ENCODE measurements at regions not wholly inside any gene's neighbourhood (a gene's known extent, or its start where the extent isn't known, plus 50 kb on each side); places are given as distances from the start of the nearest gene placed in this dataset.

- DNase-seq = no peak
- H3K4me3 ChIP-seq (ENCODE audit: low read depth, low read length) = no peak overlapping the region
- no peaks in the 10 kb centered on the region for H3K36me3 ChIP-seq
- H3K27me3 ChIP-seq (ENCODE audit: insufficient read depth, low read depth, severe bottlenecking) = no peaks in the 10 kb centered on the region
- no peak overlapping the region for H3K27ac ChIP-seq
- TF ChIP-seq, protein P1, sequence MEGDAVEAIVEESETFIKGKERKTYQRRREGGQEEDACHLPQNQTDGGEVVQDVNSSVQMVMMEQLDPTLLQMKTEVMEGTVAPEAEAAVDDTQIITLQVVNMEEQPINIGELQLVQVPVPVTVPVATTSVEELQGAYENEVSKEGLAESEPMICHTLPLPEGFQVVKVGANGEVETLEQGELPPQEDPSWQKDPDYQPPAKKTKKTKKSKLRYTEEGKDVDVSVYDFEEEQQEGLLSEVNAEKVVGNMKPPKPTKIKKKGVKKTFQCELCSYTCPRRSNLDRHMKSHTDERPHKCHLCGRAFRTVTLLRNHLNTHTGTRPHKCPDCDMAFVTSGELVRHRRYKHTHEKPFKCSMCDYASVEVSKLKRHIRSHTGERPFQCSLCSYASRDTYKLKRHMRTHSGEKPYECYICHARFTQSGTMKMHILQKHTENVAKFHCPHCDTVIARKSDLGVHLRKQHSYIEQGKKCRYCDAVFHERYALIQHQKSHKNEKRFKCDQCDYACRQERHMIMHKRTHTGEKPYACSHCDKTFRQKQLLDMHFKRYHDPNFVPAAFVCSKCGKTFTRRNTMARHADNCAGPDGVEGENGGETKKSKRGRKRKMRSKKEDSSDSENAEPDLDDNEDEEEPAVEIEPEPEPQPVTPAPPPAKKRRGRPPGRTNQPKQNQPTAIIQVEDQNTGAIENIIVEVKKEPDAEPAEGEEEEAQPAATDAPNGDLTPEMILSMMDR (IDR thresholded peaks at IDR 0.05; ENCODE audit: low read depth, low read length) = no peak
- no peaks in the 10 kb centered on the region for H3K9me3 ChIP-seq (ENCODE audit: severe bottlenecking)
Measured at GRCh38 chr12:90627180-90627896, 327.6 kb downstream of the CCER1 start.

- Histone ChIP-seq H3K27me3 (ENCODE audit: insufficient read depth, low read depth, severe bottlenecking) (no peaks in the 10 kb centered on the region), H3K9me3 (ENCODE audit: severe bottlenecking) (no peaks in the 10 kb centered on the region), H3K36me3 (no peaks in the 10 kb centered on the region), H3K4me3 (ENCODE audit: low read depth, low read length) (no peak overlapping the region), H3K27ac (no peak overlapping the region)
- TF ChIP-seq, protein P1 (IDR thresholded peaks at IDR 0.05; ENCODE audit: low read depth, low read length) = no peak
- DNase-seq = peak; percentile 6
Measured at GRCh38 chr12:90622431-90622830, 332.5 kb downstream of the CCER1 start.

DNA sequence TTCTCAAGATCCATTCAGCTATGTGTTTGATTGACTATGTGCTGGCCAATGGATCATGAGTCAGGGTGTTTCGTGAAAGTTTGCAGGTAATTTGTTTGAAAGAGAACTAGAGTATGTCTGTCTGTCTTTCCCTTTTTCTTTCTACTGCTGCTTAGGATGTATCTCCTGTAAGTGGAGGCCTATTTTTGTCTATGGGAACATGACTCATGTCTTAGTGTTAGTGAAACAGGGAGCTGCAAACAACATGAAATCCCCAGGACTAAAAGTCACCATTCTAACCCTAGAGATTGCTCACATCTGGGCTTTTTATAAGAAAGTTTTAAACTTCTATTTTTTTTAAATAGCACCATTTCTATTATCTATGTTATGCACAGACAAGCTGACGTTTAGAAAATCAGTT, 333.0 kb downstream of the CCER1 start:
- Histone ChIP-seq H3K27ac (no peak overlapping the region), H3K4me3 (ENCODE audit: low read depth, low read length) (no peak overlapping the region), H3K36me3 (no peaks in the 10 kb centered on the region), H3K9me3 (ENCODE audit: severe bottlenecking) (no peaks in the 10 kb centered on the region), H3K27me3 (ENCODE audit: insufficient read depth, low read depth, severe bottlenecking) (no peaks in the 10 kb centered on the region)
- TF ChIP-seq, protein P1 (IDR thresholded peaks at IDR 0.05; ENCODE audit: low read depth, low read length) = no peak
- DNase-seq = no peak

DNA sequence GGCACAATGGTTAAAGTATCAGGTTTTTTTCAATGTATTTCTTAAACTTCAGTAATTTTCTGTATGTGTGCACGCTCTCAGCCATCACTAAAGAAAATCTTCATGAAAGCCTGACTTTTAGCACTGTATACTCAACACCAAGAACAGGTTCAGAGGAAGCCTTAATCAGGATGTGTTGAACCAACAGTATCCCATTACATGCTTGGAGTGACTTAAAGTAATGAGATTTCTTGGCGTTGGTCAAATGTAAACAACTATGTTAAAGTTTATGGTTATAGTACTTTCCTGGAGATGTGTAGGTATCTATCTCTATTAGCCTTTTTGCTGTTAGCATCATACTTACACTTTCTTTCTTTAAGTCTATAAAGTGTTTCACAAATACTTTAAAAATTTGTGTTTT, 335.0 kb downstream of the CCER1 start:
- no peak for DNase-seq
- H3K9me3 ChIP-seq (ENCODE audit: severe bottlenecking) = no peaks in the 10 kb centered on the region
- no peak overlapping the region for H3K27ac ChIP-seq
- no peaks in the 10 kb centered on the region for H3K27me3 ChIP-seq (ENCODE audit: insufficient read depth, low read depth, severe bottlenecking)
- no peaks in the 10 kb centered on the region for H3K36me3 ChIP-seq
- no peak overlapping the region for H3K4me3 ChIP-seq (ENCODE audit: low read depth, low read length)
- TF ChIP-seq, protein P1 (IDR thresholded peaks at IDR 0.05; ENCODE audit: low read depth, low read length) = no peak

GRCh38 chr12:90618586-90618985, 336.4 kb downstream of the CCER1 start:
- no peaks in the 10 kb centered on the region for H3K36me3 ChIP-seq
- no peak overlapping the region for H3K4me3 ChIP-seq (ENCODE audit: low read depth, low read length)
- no peak overlapping the region for H3K27ac ChIP-seq
- no peaks in the 10 kb centered on the region for H3K9me3 ChIP-seq (ENCODE audit: severe bottlenecking)
- TF ChIP-seq, protein P1 (IDR thresholded peaks at IDR 0.05; ENCODE audit: low read depth, low read length) = no peak
- DNase-seq = no peak
- no peaks in the 10 kb centered on the region for H3K27me3 ChIP-seq (ENCODE audit: insufficient read depth, low read depth, severe bottlenecking)

DNA sequence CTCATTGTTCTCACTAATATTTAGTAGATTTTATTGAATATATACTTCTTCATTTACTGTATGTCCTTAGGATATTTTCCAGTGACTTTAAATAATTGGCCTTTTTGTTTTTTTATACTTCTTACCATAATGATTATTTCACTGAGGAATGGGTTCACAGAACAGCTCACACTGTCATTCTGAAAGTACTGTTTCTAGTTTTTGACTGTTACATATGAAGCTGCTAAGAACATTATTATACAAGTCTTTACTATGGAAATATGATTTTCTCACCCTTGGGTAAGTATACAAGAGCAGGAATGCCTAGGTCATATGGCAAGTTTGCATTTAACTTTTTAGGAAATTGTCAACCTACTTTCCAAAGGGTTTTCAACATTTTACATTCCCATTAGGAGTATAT, 343.1 kb downstream of the CCER1 start:
- TF ChIP-seq, protein P1 (IDR thresholded peaks at IDR 0.05; ENCODE audit: low read depth, low read length) = no peak
- no peaks in the 10 kb centered on the region for H3K27me3 ChIP-seq (ENCODE audit: insufficient read depth, low read depth, severe bottlenecking)

More for the DNA sequence above, 343.1 kb downstream of the CCER1 start:
- Histone ChIP-seq H3K9me3 (ENCODE audit: severe bottlenecking) (no peaks in the 10 kb centered on the region), H3K27ac (no peak overlapping the region), H3K36me3 (no peaks in the 10 kb centered on the region), H3K4me3 (ENCODE audit: low read depth, low read length) (no peak overlapping the region)
- DNase-seq = no peak
